GM18507 (cell line): ENCODE measurements at regions not wholly inside any gene's neighbourhood (a gene's known extent, or its start where the extent isn't known, plus 50 kb on each side); places are given as distances from the start of the nearest gene placed in this dataset.
A peak's percentile ranks its signal among the peaks of the same experiment; 100 is the strongest.

Experiments
- DNase-seq: peaks from one replicate; pipeline ENCODE4 v3.0.0; 2011; ENCODE audit warnings: low read depth; ENCODE audit not compliant: insufficient read length; ENCODE audit errors: extremely low spot score
- FAIRE-seq: peaks from 2 replicates; lab custom pipeline; 2011; peaks lifted over from hg19 to GRCh38; lab: Jason Lieb, UNC

GRCh38 chr6:50102676-50103075, 52.9 kb upstream of the DEFB112 start:
- no peak for DNase-seq
- no peak for FAIRE-seq

- no peak for DNase-seq
- no peak for FAIRE-seq
Observed at GRCh38 chr6:50110587-50110986, 60.9 kb upstream of the DEFB112 start.

GRCh38 chr6:50112981-50113857, 63.5 kb upstream of the DEFB112 start:
- FAIRE-seq, result no peak
- no peak for DNase-seq

DNA sequence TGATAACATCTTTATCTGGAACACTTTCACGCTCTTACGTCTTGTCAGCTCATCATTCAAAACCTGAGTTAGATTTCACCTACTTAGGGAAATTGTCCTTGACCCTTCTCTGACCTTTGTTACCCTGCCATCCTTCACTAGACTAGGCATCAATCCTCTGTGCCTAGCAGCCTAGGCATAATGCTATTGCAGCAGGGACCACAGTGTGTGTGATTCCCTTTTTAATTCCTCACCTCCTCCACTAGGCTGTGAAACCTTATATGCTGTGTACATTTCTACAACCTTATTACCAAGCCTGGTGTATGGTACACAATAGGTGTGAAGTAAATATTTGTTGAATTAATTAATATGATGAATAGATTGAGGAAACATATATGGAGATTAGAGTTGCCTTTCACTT, 66.7 kb upstream of the DEFB112 start:
- FAIRE-seq (no peak), DNase-seq (no peak)

DNA sequence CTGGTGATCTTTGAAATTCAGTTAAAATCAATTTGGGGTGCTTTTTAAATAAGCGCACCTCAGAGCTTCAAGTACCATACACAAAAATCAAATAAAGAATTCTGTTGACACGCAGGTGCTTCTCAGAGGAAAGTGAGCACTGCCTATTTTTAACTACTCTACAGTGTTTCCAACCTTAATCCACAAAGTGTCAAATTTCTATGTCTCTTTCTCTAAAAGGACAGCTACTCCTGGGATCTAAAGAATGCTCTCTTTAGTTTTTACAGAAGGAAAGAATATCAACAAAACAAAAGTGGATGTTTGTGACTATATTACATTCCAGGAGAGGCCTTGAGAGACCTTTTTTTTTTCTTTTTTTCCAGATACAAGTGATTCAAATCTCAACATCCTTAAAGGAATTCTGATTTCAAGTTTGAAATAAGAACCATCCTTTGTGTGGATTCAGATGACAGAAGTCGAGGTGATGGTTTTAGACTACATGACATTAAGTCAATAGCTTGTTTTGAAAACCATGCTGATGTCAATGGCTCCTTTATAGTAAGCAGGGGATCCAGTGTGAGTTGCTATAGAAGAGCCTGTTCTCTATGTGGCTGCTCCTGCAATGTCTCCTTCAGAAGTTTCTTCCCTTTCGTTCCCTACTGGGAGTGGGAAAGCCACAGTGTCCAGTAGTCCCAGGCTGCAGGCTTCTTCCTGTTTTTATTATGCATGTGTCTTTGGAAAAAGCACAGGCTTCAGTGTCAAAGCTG, 67.2 kb upstream of the DEFB112 start:
- FAIRE-seq (no peak), DNase-seq (no peak)

- DNase-seq, result no peak
- FAIRE-seq, result no peak
Observed at GRCh38 chr6:50120300-50120699, 70.6 kb upstream of the DEFB112 start.

GRCh38 chr6:50123688-50124087, 74.0 kb upstream of the DEFB112 start:
- no peak for FAIRE-seq
- DNase-seq, result no peak

- FAIRE-seq (no peak), DNase-seq (no peak)
Observed at GRCh38 chr6:50124572-50124971, 74.8 kb upstream of the DEFB112 start.

DNA sequence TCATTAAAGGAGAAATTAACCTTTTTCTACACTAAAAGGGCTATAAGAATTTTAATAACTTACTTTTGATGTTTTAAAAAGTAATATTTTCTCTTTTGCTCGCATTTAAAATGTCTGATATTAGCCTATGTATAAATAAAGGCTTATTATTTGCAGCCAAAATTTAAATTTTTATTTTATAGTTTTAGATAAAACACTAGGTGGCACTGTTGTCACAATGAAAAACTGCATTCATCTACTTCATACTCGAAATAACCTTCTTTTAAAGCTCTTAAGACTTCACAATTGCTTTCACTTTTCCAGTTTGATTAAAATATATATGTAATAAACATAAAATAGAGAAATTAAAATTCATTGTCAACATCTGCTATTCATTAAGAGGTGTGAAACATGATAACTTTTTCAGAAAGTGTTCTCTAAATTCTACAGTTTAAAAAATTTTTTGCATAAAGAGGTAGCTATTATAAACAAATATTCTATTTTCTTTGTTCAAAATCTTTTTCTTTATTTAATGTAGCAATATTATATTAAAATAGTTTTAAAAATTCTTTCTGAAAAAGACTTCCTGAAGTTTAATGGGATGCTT, 78.8 kb upstream of the DEFB112 start:
- FAIRE-seq (no peak), DNase-seq (no peak)

DNA sequence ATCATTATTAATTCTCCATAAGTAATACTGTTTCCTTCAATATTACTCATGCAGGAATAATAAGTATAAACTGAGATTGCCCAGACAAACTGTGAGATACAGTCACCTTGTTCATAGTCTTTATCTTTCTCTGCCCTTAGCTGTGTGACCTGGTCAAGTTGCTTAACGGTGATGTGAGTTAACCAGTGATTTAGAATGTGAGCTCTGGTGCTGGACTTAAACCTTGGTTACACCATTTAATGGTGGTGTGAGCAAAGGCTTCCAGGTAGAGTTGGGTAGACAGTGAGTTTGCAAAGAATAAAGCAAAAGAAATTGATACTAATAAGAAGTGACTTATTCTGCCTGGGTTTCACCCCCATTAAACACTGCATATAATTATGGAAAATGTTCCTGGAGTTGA, 86.2 kb upstream of the DEFB112 start:
- DNase-seq (no peak), FAIRE-seq (no peak)

DNA sequence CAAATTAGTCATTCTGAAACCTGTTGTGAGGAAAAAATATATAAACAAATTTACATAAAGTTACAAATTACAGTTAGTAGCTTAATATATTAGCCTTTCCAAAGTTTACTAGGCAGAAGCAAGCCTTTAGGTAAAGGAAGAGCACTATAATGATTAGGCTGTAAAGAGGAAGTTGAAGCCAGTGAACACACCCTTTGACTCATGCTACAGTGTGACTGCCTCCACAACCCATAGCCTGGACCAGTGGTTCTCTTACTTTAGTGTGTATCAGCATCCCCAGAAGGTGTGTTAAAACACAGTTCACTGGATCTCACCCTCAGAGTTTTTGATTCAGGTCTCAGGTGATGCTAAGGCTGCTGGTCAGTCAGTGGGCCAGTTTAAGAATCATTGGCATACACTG, 91.4 kb upstream of the DEFB112 start:
- FAIRE-seq (no peak), DNase-seq (no peak)

GRCh38 chr6:50143011-50143719, 93.4 kb upstream of the DEFB112 start:
- no peak for FAIRE-seq
- DNase-seq, result no peak

DNA sequence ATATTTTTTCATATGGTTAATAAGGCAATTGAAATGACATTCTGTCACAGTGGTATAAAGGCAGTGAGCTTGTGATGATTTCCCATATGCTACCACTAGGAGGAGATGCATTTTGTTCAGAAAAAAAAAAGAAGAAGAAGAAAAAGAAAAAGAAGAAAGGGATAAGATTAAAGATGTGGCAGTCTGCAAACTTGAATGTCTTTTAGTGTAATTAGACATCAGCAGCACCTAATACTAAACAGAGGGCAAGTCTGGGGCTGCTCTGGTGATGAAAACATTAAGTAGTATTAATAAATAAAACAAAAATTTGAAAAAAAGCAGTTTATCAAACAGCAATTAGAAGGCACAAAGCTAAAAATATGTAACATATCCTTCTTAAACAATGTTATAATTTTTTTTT, 95.4 kb upstream of the DEFB112 start:
- DNase-seq (no peak), FAIRE-seq (no peak)

DNA sequence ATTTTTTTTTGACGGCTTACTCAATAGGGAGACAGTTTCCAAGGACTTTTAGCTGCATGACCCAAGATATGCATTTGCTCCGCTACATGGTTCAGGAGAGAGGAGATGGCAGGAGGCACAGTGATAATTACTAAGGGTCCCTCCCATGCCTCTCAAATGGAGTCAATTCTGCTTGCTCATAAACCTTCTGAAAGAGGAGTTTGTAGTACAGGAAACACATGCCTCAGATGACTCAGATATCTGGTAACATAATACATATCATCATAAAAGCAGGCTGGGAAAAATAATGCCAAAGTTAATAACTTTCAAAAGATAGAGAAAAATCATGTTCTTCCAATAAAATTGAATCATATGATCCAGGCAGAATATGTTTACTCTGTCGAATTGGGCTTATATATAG, 97.6 kb upstream of the DEFB112 start:
- FAIRE-seq (no peak), DNase-seq (no peak)

DNA sequence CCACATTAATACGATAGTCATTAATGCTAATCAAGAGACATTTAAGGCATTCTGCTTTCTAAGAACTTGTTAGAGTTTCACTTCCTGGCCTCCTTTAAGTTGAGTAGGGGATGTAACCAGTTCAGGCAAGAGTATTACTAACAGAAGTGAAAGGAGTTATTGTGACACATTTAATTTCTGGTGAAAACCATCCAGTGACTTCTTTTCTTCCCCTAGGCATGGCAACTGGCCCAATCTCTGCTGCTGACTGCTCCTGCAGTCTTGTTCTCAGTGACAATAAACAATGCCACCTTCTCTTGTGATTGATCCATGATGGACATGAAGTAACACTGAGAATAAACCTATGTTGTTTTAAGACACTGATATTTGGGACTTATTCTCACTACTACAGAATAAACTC, 130.9 kb upstream of the DEFB112 start:
- no peak for FAIRE-seq
- no peak for DNase-seq

GRCh38 chr6:50185006-50185405, 135.3 kb upstream of the DEFB112 start:
- peak; percentile 15 for FAIRE-seq
- no peak for DNase-seq

DNA sequence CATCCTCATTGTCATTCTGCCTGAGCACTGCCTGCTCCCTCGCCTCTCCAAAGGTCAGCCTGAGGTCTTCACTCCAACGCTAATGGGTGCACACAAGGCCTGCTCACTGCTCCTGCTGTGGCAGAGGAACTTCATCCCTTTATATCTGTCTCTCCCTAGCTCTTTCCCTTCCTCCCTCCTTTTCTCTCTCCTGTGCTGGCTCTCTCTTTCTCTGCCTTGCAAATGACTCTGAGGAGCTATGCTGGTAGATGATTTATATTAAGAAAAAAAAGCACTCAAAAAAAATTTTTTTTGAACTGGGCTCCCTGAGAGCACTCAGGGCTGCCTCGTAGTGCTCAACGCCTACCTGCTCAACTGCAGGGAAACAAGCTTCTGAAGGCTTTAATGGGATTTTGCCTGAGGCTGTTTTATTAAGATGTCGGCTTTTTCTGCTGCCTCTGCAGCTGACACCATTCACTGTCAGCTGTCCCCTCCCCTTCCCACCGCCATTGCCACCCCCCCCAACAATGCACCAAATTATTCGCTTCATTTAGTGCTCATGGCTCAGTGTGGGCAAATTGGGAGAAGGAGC, 137.7 kb upstream of the DEFB112 start:
- DNase-seq, result no peak
- no peak for FAIRE-seq

- no peak for DNase-seq
- FAIRE-seq, result no peak
Observed at GRCh38 chr6:50198245-50198644, 148.5 kb upstream of the DEFB112 start.

DNA sequence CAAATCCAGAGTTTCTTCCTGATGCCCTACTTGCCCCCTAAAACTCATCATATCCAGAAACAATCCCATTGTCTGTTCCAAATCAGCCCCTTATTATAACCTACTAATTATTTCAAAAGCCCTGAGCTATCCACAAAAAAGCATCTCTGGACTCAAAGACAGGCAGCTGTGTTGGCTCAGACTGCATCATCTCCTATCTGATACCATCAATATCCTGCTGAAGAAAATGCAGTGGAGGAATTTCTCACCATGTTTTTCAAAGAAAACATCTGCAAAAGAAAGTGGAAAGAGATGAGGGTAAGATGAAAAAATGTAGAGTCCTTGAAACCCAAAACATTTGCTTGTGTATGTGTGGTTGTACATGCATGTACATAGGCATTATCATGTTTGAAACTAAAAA, 153.0 kb upstream of the DEFB112 start:
- no peak for DNase-seq
- no peak for FAIRE-seq

GRCh38 chr6:50211582-50211981, 161.9 kb upstream of the DEFB112 start:
- DNase-seq (no peak), FAIRE-seq (no peak)
